Nephron progenitor cell (in vitro differentiated cells): ENCODE measurements at regions not wholly inside any gene's neighbourhood (a gene's known extent, or its start where the extent isn't known, plus 50 kb on each side); places are given as distances from the start of the nearest gene placed in this dataset.
"Not testable (repeated sequence)": the region's sequence is repeated elsewhere in the genome, so short reads cannot be mapped to it uniquely, and the experiment has no call there.

Experiments
- DNase-seq: peaks from one replicate; pipeline ENCODE4 v3.0.0; 2021
- H3K27ac Mint-ChIP-seq: 2 replicates; pipeline ENCODE4 v1.8.0; 2021; ENCODE audit warnings: mild to moderate bottlenecking, moderate library complexity, mixed read lengths
- H3K27me3 Mint-ChIP-seq: 2 replicates; pipeline ENCODE4 v1.8.0; 2021; ENCODE audit warnings: mild to moderate bottlenecking, low read depth, mixed read lengths; ENCODE audit not compliant: poor library complexity
- H3K36me3 Mint-ChIP-seq: 2 replicates; pipeline ENCODE4 v1.8.0; 2021; ENCODE audit warnings: low read depth, mixed read lengths
- H3K4me1 Mint-ChIP-seq: 2 replicates; pipeline ENCODE4 v1.8.0; 2021; ENCODE audit warnings: mixed read lengths
- H3K4me3 Mint-ChIP-seq: 2 replicates; pipeline ENCODE4 v1.8.0; 2021; ENCODE audit warnings: mild to moderate bottlenecking, moderate library complexity, mixed read lengths
- H3K9me3 Mint-ChIP-seq: 2 replicates; pipeline ENCODE4 v1.8.0; 2021; ENCODE audit warnings: mild to moderate bottlenecking, moderate library complexity, mixed read lengths
- CTCF ChIP-seq: fragments of 200-600 bp; sonication (generic); IDR thresholded peaks from 2 replicates; pipeline ENCODE4 v1.5.0; 2021; ENCODE audit warnings: antibody characterized with exemption

GRCh38 chr3:152677491-152677890 is 157.4 kb upstream of the P2RY1 start:
- Mint-ChIP-seq H3K27me3 (no peaks in the 10 kb centered on the region), H3K4me1 (no peaks in the 10 kb centered on the region), H3K9me3 (no peaks in the 10 kb centered on the region), H3K36me3 (no peaks in the 10 kb centered on the region), H3K4me3 (no peak overlapping the region), H3K27ac (no peak overlapping the region)
- no peak for DNase-seq
- TF ChIP-seq CTCF = no peak

- H3K4me3 Mint-ChIP-seq = no peak overlapping the region
- no peaks in the 10 kb centered on the region for H3K9me3 Mint-ChIP-seq
- no peak overlapping the region for H3K27ac Mint-ChIP-seq
- H3K4me1 Mint-ChIP-seq = no peaks in the 10 kb centered on the region
- no peak for TF ChIP-seq CTCF
- no peaks in the 10 kb centered on the region for H3K36me3 Mint-ChIP-seq
- DNase-seq = no peak
- peaks cover 5% of the 10 kb centered on the region for H3K27me3 Mint-ChIP-seq
Measured at GRCh38 chr3:152682477-152682876, 152.5 kb upstream of the P2RY1 start.

GRCh38 chr3:152683521-152683999 is 151.4 kb upstream of the P2RY1 start:
- TF ChIP-seq CTCF = no peak
- no peak overlapping the region for H3K27ac Mint-ChIP-seq
- no peaks in the 10 kb centered on the region for H3K36me3 Mint-ChIP-seq

GRCh38 chr3:152684279-152684678 is 150.7 kb upstream of the P2RY1 start:
- Mint-ChIP-seq H3K4me3 (no peak overlapping the region), H3K36me3 (no peaks in the 10 kb centered on the region), H3K4me1 (no peaks in the 10 kb centered on the region), H3K27me3 (peaks cover 8% of the 10 kb centered on the region), H3K9me3 (no peaks in the 10 kb centered on the region), H3K27ac (no peak overlapping the region)
- TF ChIP-seq CTCF = no peak
- no peak for DNase-seq

More at GRCh38 chr3:152683521-152683999, 151.4 kb upstream of the P2RY1 start:
- Mint-ChIP-seq H3K4me3 (no peak overlapping the region), H3K4me1 (no peaks in the 10 kb centered on the region), H3K27me3 (peaks cover 8% of the 10 kb centered on the region), H3K9me3 (no peaks in the 10 kb centered on the region)
- no peak for DNase-seq

GRCh38 chr3:152688313-152688712 is 146.6 kb upstream of the P2RY1 start:
- H3K4me1 Mint-ChIP-seq = no peaks in the 10 kb centered on the region
- no peak for DNase-seq
- peaks cover 5% of the 10 kb centered on the region for H3K27me3 Mint-ChIP-seq
- no peak overlapping the region for H3K27ac Mint-ChIP-seq
- H3K36me3 Mint-ChIP-seq = no peaks in the 10 kb centered on the region
- H3K4me3 Mint-ChIP-seq = no peak overlapping the region
- H3K9me3 Mint-ChIP-seq = peaks cover 5% of the 10 kb centered on the region
- no peak for TF ChIP-seq CTCF

- H3K9me3 Mint-ChIP-seq, DNase-seq, H3K4me1 Mint-ChIP-seq, H3K27me3 Mint-ChIP-seq, H3K4me3 Mint-ChIP-seq, H3K36me3 Mint-ChIP-seq, H3K27ac Mint-ChIP-seq: not testable (repeated sequence)
Measured at GRCh38 chr3:152692326-152692725, 142.6 kb upstream of the P2RY1 start.

- H3K9me3 Mint-ChIP-seq, H3K4me1 Mint-ChIP-seq, H3K36me3 Mint-ChIP-seq, H3K4me3 Mint-ChIP-seq, H3K27me3 Mint-ChIP-seq, H3K27ac Mint-ChIP-seq, DNase-seq: not testable (repeated sequence)
Measured at GRCh38 chr3:152693521-152694250, 141.2 kb upstream of the P2RY1 start.
